ENCODE measurements at regions not wholly inside any gene's neighbourhood (a gene's known extent, or its start where the extent isn't known, plus 50 kb on each side); places are given as distances from the start of the nearest gene placed in this dataset.

- H3K4me3 ChIP-seq, result no peak overlapping the region
- no peak overlapping the region for H3K9ac ChIP-seq (ENCODE audit: insufficient read length)
- H3K36me3 ChIP-seq (ENCODE audit: insufficient read depth, low read length), result no peaks in the 10 kb centered on the region
- DNase-seq (ENCODE audit: low read depth, low spot score), result no peak
- no peaks in the 10 kb centered on the region for H3K9me3 ChIP-seq (ENCODE audit: low read depth, low read length)
- TF ChIP-seq POLR2AphosphoS5 (IDR thresholded peaks at IDR 0.05; ENCODE audit: borderline replicate concordance, low read depth, low read length), result no peak
- TF ChIP-seq FOXP2 (optimal IDR thresholded peaks at IDR 0.05; ENCODE audit: control extremely low read depth, extremely low read length, insufficient read depth), result no peak
- TF ChIP-seq EZH2 (IDR thresholded peaks at IDR 0.05), result no peak
- no peak overlapping the region for H3K27ac ChIP-seq
These were observed 122.3 kb downstream of the TNFSF18 start for GRCh38 chr1:172928412-172928811.

GRCh38 chr1:172929006-172929405 lies 121.7 kb downstream of the TNFSF18 start:
- no peaks in the 10 kb centered on the region for H3K36me3 ChIP-seq (ENCODE audit: insufficient read depth, low read length)
- DNase-seq (ENCODE audit: low read depth, low spot score), result no peak
- H3K9ac ChIP-seq (ENCODE audit: insufficient read length), result no peak overlapping the region
- H3K9me3 ChIP-seq (ENCODE audit: low read depth, low read length), result no peaks in the 10 kb centered on the region
- TF ChIP-seq POLR2AphosphoS5 (IDR thresholded peaks at IDR 0.05; ENCODE audit: borderline replicate concordance, low read depth, low read length) (no peak), EZH2 (IDR thresholded peaks at IDR 0.05) (no peak), FOXP2 (optimal IDR thresholded peaks at IDR 0.05; ENCODE audit: control extremely low read depth, extremely low read length, insufficient read depth) (no peak)
- H3K4me3 ChIP-seq, result no peak overlapping the region
- no peak overlapping the region for H3K27ac ChIP-seq

GRCh38 chr1:172930142-172930541 lies 120.6 kb downstream of the TNFSF18 start:
- no peak overlapping the region for H3K4me3 ChIP-seq
- TF ChIP-seq FOXP2 (optimal IDR thresholded peaks at IDR 0.05; ENCODE audit: control extremely low read depth, extremely low read length, insufficient read depth) (no peak), POLR2AphosphoS5 (IDR thresholded peaks at IDR 0.05; ENCODE audit: borderline replicate concordance, low read depth, low read length) (no peak), EZH2 (IDR thresholded peaks at IDR 0.05) (no peak)
- H3K9me3 ChIP-seq (ENCODE audit: low read depth, low read length), result no peaks in the 10 kb centered on the region
- H3K36me3 ChIP-seq (ENCODE audit: insufficient read depth, low read length), result no peaks in the 10 kb centered on the region
- H3K27ac ChIP-seq, result no peak overlapping the region
- no peak for DNase-seq (ENCODE audit: low read depth, low spot score)
- H3K9ac ChIP-seq (ENCODE audit: insufficient read length), result no peak overlapping the region

- H3K4me3 ChIP-seq, result no peak overlapping the region
- H3K36me3 ChIP-seq (ENCODE audit: insufficient read depth, low read length), result no peaks in the 10 kb centered on the region
- no peak for DNase-seq (ENCODE audit: low read depth, low spot score)
- no peaks in the 10 kb centered on the region for H3K9me3 ChIP-seq (ENCODE audit: low read depth, low read length)
- no peak overlapping the region for H3K27ac ChIP-seq
- TF ChIP-seq EZH2 (IDR thresholded peaks at IDR 0.05), result no peak
- no peak for TF ChIP-seq POLR2AphosphoS5 (IDR thresholded peaks at IDR 0.05; ENCODE audit: borderline replicate concordance, low read depth, low read length)
- TF ChIP-seq FOXP2 (optimal IDR thresholded peaks at IDR 0.05; ENCODE audit: control extremely low read depth, extremely low read length, insufficient read depth), result no peak
- H3K9ac ChIP-seq (ENCODE audit: insufficient read length), result no peak overlapping the region
These were observed 119.4 kb downstream of the TNFSF18 start for GRCh38 chr1:172931340-172931739.

GRCh38 chr1:172931761-172932160 lies 119.0 kb downstream of the TNFSF18 start:
- H3K4me3 ChIP-seq, result no peak overlapping the region
- H3K9me3 ChIP-seq (ENCODE audit: low read depth, low read length), result no peaks in the 10 kb centered on the region
- DNase-seq (ENCODE audit: low read depth, low spot score), result no peak
- no peak overlapping the region for H3K27ac ChIP-seq
- no peak for TF ChIP-seq POLR2AphosphoS5 (IDR thresholded peaks at IDR 0.05; ENCODE audit: borderline replicate concordance, low read depth, low read length)
- TF ChIP-seq EZH2 (IDR thresholded peaks at IDR 0.05), result no peak
- no peak for TF ChIP-seq FOXP2 (optimal IDR thresholded peaks at IDR 0.05; ENCODE audit: control extremely low read depth, extremely low read length, insufficient read depth)
- H3K36me3 ChIP-seq (ENCODE audit: insufficient read depth, low read length), result no peaks in the 10 kb centered on the region
- H3K9ac ChIP-seq (ENCODE audit: insufficient read length), result no peak overlapping the region

- no peaks in the 10 kb centered on the region for H3K9me3 ChIP-seq (ENCODE audit: low read depth, low read length)
- no peak overlapping the region for H3K4me3 ChIP-seq
- H3K27ac ChIP-seq, result no peak overlapping the region
- no peak overlapping the region for H3K9ac ChIP-seq (ENCODE audit: insufficient read length)
- TF ChIP-seq FOXP2 (optimal IDR thresholded peaks at IDR 0.05; ENCODE audit: control extremely low read depth, extremely low read length, insufficient read depth) (no peak), EZH2 (IDR thresholded peaks at IDR 0.05) (no peak), POLR2AphosphoS5 (IDR thresholded peaks at IDR 0.05; ENCODE audit: borderline replicate concordance, low read depth, low read length) (no peak)
- no peak for DNase-seq (ENCODE audit: low read depth, low spot score)
- H3K36me3 ChIP-seq (ENCODE audit: insufficient read depth, low read length), result no peaks in the 10 kb centered on the region
These were observed 117.8 kb downstream of the TNFSF18 start for GRCh38 chr1:172932981-172933380.

GRCh38 chr1:172934417-172934762 lies 116.4 kb downstream of the TNFSF18 start:
- Histone ChIP-seq H3K9ac (ENCODE audit: insufficient read length) (no peak overlapping the region), H3K27ac (peak overlapping the region; percentile 81), H3K4me3 (no peak overlapping the region)

GRCh38 chr1:172935062-172935592 lies 115.6 kb downstream of the TNFSF18 start:
- peak; percentile 68 for DNase-seq (ENCODE audit: low read depth, low spot score)
- no peak overlapping the region for H3K4me3 ChIP-seq
- no peak overlapping the region for H3K9ac ChIP-seq (ENCODE audit: insufficient read length)
- H3K36me3 ChIP-seq (ENCODE audit: insufficient read depth, low read length), result no peaks in the 10 kb centered on the region
- peak overlapping the region; percentile 81; the same call in 1 of the 2 replicates for H3K27ac ChIP-seq
- TF ChIP-seq FOXP2 (optimal IDR thresholded peaks at IDR 0.05; ENCODE audit: control extremely low read depth, extremely low read length, insufficient read depth) (no peak), EZH2 (IDR thresholded peaks at IDR 0.05) (no peak), POLR2AphosphoS5 (IDR thresholded peaks at IDR 0.05; ENCODE audit: borderline replicate concordance, low read depth, low read length) (no peak)
- H3K9me3 ChIP-seq (ENCODE audit: low read depth, low read length), result no peaks in the 10 kb centered on the region

More at GRCh38 chr1:172934417-172934762, 116.4 kb downstream of the TNFSF18 start:
- no peak for DNase-seq (ENCODE audit: low read depth, low spot score)
- H3K36me3 ChIP-seq (ENCODE audit: insufficient read depth, low read length), result no peaks in the 10 kb centered on the region
- no peaks in the 10 kb centered on the region for H3K9me3 ChIP-seq (ENCODE audit: low read depth, low read length)
- TF ChIP-seq POLR2AphosphoS5 (IDR thresholded peaks at IDR 0.05; ENCODE audit: borderline replicate concordance, low read depth, low read length), result no peak

GRCh38 chr1:172936088-172936645 lies 114.6 kb downstream of the TNFSF18 start:
- TF ChIP-seq FOXP2 (optimal IDR thresholded peaks at IDR 0.05; ENCODE audit: control extremely low read depth, extremely low read length, insufficient read depth) (no peak), EZH2 (IDR thresholded peaks at IDR 0.05) (no peak), POLR2AphosphoS5 (IDR thresholded peaks at IDR 0.05; ENCODE audit: borderline replicate concordance, low read depth, low read length) (no peak)
- H3K9me3 ChIP-seq (ENCODE audit: low read depth, low read length), result no peaks in the 10 kb centered on the region
- DNase-seq (ENCODE audit: low read depth, low spot score), result no peak
- H3K9ac ChIP-seq (ENCODE audit: insufficient read length), result no peak overlapping the region
- H3K4me3 ChIP-seq, result no peak overlapping the region
- H3K27ac ChIP-seq, result no peak overlapping the region
- H3K36me3 ChIP-seq (ENCODE audit: insufficient read depth, low read length), result no peaks in the 10 kb centered on the region

All from SK-N-MC (cell line).